Endothelial cell of umbilical vein (primary cell): ENCODE measurements at regions not wholly inside any gene's neighbourhood (a gene's known extent, or its start where the extent isn't known, plus 50 kb on each side); places are given as distances from the start of the nearest gene placed in this dataset.

Experiments
- BruUV-seq: library from RNA; stranded (reverse); fragments of 400-500 nt; replicated peaks from 2 replicates; lab custom pipeline; 2021; lab: Mats Ljungman, UMichigan
- CTCF ChIA-PET: fragments of 300-600, 350-600 bp; sonication (Branson Sonifier 250); formaldehyde crosslinking; loops from one replicate; lab custom pipeline; 2021; ENCODE audit warnings: antibody characterized with exemption, inconsistent platforms; lab: Charles Lee
- POLR2A ChIA-PET: fragments of 300-600, 350-600 bp; sonication (Branson Sonifier 250); formaldehyde crosslinking; loops from one replicate; lab custom pipeline; 2021; ENCODE audit warnings: antibody characterized with exemption, inconsistent platforms; lab: Charles Lee
- DNase-seq: peaks from one replicate; pipeline ENCODE4 v3.0.0-alpha.2; 2011; ENCODE audit warnings: low read depth, low spot score
- FAIRE-seq: peaks from 2 replicates; lab custom pipeline; 2011; peaks lifted over from hg19 to GRCh38; lab: Jason Lieb, UNC
- H2AFZ ChIP-seq: 2 replicates; pipeline ENCODE4 v1.6.0; 2012; ENCODE audit warnings: low read depth, low read length, control low read depth, inconsistent platforms
- H3K27ac ChIP-seq: 2 replicates; pipeline ENCODE4 v1.5.1; 2011; ENCODE audit warnings: low read depth, mild to moderate bottlenecking, control low read depth, low read length, moderate library complexity; ENCODE audit not compliant: insufficient read depth
- H3K27me3 ChIP-seq, 2 experiments: 2 replicates each; pipeline versions ENCODE4 v1.6.0 to v1.6.1; 2011; ENCODE audit warnings: low read length in 2 of 2, mixed read lengths in 1 of 2; ENCODE audit not compliant: control insufficient read depth in 2 of 2, insufficient read depth in 2 of 2
- H3K36me3 ChIP-seq, 2 experiments: 2 replicates in 1 of 2; 3 replicates in 1 of 2; pipeline ENCODE4 v1.5.1; 2011; ENCODE audit warnings: low read length in 2 of 2, mild to moderate bottlenecking in 1 of 2, moderate library complexity in 1 of 2; ENCODE audit not compliant: control insufficient read depth in 2 of 2, insufficient read depth in 2 of 2; ENCODE audit errors: extremely low read depth in 1 of 2
- H3K4me1 ChIP-seq: 3 replicates; pipeline ENCODE4 v1.5.1; 2011; ENCODE audit warnings: mild to moderate bottlenecking, low read length; ENCODE audit not compliant: control insufficient read depth, insufficient read depth; ENCODE audit errors: extremely low read depth
- H3K4me2 ChIP-seq: 2 replicates; pipeline ENCODE4 v1.6.1; 2011; ENCODE audit warnings: low read length, control low read depth, mixed read lengths; ENCODE audit not compliant: insufficient read depth
- H3K4me3 ChIP-seq, 3 experiments: fragments of 200-600 bp in 1 of 3; sonication (generic), shearing (Covaris generic) in 1 of 3; replicated peaks in 1 of 3; 2 replicates each; pipeline ENCODE4 v1.5.1; 2011 to 2016; ENCODE audit warnings: control low read depth in 3 of 3, low read length in 3 of 3, mild to moderate bottlenecking in 2 of 3, inconsistent platforms in 1 of 3, low read depth in 1 of 3, moderate library complexity in 1 of 3; ENCODE audit not compliant: insufficient read depth in 1 of 3
- H3K79me2 ChIP-seq: 2 replicates; pipeline ENCODE4 v1.6.0; 2012; ENCODE audit warnings: low read length, inconsistent platforms; ENCODE audit not compliant: control insufficient read depth, insufficient read depth
- H3K9ac ChIP-seq: replicated peaks from 2 replicates; pipeline ENCODE3; 2011; ENCODE audit warnings: low read length, control low read depth; ENCODE audit not compliant: insufficient read depth; ENCODE audit errors: extremely low read depth
- H3K9me1 ChIP-seq: replicated peaks from 3 replicates; pipeline ENCODE4 v1.6.0; 2011; ENCODE audit warnings: mild to moderate bottlenecking, low read length; ENCODE audit not compliant: control insufficient read depth, insufficient read depth; ENCODE audit errors: extremely low read depth
- H3K9me3 ChIP-seq: replicated peaks from 2 replicates; pipeline ENCODE4 v1.5.1; 2012; ENCODE audit warnings: low read length, inconsistent platforms; ENCODE audit not compliant: control insufficient read depth, insufficient read depth
- H4K20me1 ChIP-seq: replicated peaks from 2 replicates; pipeline ENCODE3; 2011; ENCODE audit warnings: mild to moderate bottlenecking, low read length; ENCODE audit not compliant: control insufficient read depth, insufficient read depth; ENCODE audit errors: extremely low read depth
- EZH2 ChIP-seq: IDR thresholded peaks from 2 replicates; pipeline ENCODE4 v1.6.1; 2012; ENCODE audit warnings: borderline replicate concordance, low read depth, mild to moderate bottlenecking, moderate library complexity, low read length, inconsistent platforms; ENCODE audit not compliant: severe bottlenecking
- FOS ChIP-seq: IDR thresholded peaks from 2 replicates; pipeline ENCODE4 v1.6.1; 2011; ENCODE audit warnings: mild to moderate bottlenecking, low read length, moderate library complexity, borderline replicate concordance; ENCODE audit not compliant: insufficient read depth
- GATA2 ChIP-seq: IDR thresholded peaks from 2 replicates; pipeline ENCODE4 v1.7.0; 2011; ENCODE audit warnings: low read depth, mild to moderate bottlenecking, moderate library complexity, mixed read lengths, low read length; ENCODE audit not compliant: insufficient read length, insufficient read depth
- JUN ChIP-seq: IDR thresholded peaks from 2 replicates; pipeline ENCODE4 v1.6.1; 2011; ENCODE audit warnings: borderline replicate concordance, low read depth; ENCODE audit not compliant: insufficient read length, insufficient read depth
- MYC ChIP-seq: IDR thresholded peaks from one replicate; pipeline ENCODE4 v1.6.1; 2011; ENCODE audit warnings: mild to moderate bottlenecking, low read depth, low read length
- POLR2A ChIP-seq: IDR thresholded peaks from 2 replicates; pipeline ENCODE4 v1.6.1; 2012; ENCODE audit warnings: low read depth, mild to moderate bottlenecking, control low read depth, low read length
- POLR2AphosphoS5 ChIP-seq: IDR thresholded peaks from 2 replicates; pipeline ENCODE4 v1.6.1; 2012; ENCODE audit warnings: low read depth, mild to moderate bottlenecking, control low read depth, low read length, moderate library complexity; ENCODE audit not compliant: insufficient read depth
- dilution Hi-C: fragments of 300-500 bp; cut with MboI; formaldehyde crosslinking; loops from one replicate; pipeline ENCODE4 v1.15.0; 2019; ENCODE audit warnings: low sequenced_read_pairs; ENCODE audit not compliant: extremely low pct_ligation_motif_present
- intact Hi-C: fragments of 100-400 bp; cut with micrococcal nuclease; formaldehyde crosslinking; loops from one replicate; pipeline ENCODE4 v1.10.0; 2022
- TF ChIP-seq, protein P1 (sequence below), 2 donors: IDR thresholded peaks; 1 replicate in 1 of 2; 2 replicates in 1 of 2; pipeline ENCODE4 v1.5.1; 2011; ENCODE audit warnings: low read length in 2 of 2, mild to moderate bottlenecking in 2 of 2, moderate library complexity in 2 of 2, control low read depth in 1 of 2, inconsistent platforms in 1 of 2, low read depth in 1 of 2; ENCODE audit not compliant: insufficient read depth in 1 of 2; ENCODE audit errors: extremely low read depth in 1 of 2
- TF ChIP-seq, protein P2 (sequence below): IDR thresholded peaks from 2 replicates; pipeline ENCODE4 v1.6.1; 2011; ENCODE audit not compliant: insufficient read depth, insufficient read length

DNA sequence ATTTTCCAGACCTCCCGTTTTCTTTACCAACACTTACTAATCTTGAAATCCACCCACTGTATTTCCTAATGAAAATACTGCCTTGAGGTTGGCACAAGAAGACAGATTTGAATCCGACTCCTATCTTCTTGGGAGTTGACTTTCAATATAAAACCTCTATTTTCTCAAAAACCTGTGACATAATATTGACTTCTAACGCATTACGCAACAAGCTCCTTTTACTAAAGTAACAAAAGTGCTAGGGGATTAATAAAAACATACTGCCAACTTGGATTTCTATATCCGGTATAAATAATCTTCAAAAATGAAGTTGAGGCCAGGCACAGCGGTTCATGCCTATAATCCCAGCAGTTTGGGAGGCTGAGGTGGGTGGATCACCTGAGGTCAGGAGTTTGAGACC is 382.0 kb downstream of the PREX1 start:
- no peak overlapping the region for H3K27ac ChIP-seq
- no peaks in the 10 kb centered on the region for H3K9me1 ChIP-seq
- no peaks in the 10 kb centered on the region for H3K9me3 ChIP-seq
- H3K4me3 ChIP-seq: no peak overlapping the region
- dilution Hi-C loops (no loop called here), intact Hi-C loops (no loop called here)
- ChIA-PET CTCF (no interaction called here), POLR2A (no interaction called here)
- H3K27me3 ChIP-seq: no peaks in the 10 kb centered on the region
- BruUV-seq: no TSS peak
- no peak overlapping the region for H3K9ac ChIP-seq
- H3K36me3 ChIP-seq: no peaks in the 10 kb centered on the region
- H3K4me1 ChIP-seq: no peaks in the 10 kb centered on the region
- H2AFZ ChIP-seq: no peak overlapping the region
- no peak overlapping the region for H3K4me2 ChIP-seq
- TF ChIP-seq JUN: no peak
- no peak for TF ChIP-seq GATA2
- TF ChIP-seq EZH2: no peak
- TF ChIP-seq FOS: no peak
- TF ChIP-seq, protein P1, sequence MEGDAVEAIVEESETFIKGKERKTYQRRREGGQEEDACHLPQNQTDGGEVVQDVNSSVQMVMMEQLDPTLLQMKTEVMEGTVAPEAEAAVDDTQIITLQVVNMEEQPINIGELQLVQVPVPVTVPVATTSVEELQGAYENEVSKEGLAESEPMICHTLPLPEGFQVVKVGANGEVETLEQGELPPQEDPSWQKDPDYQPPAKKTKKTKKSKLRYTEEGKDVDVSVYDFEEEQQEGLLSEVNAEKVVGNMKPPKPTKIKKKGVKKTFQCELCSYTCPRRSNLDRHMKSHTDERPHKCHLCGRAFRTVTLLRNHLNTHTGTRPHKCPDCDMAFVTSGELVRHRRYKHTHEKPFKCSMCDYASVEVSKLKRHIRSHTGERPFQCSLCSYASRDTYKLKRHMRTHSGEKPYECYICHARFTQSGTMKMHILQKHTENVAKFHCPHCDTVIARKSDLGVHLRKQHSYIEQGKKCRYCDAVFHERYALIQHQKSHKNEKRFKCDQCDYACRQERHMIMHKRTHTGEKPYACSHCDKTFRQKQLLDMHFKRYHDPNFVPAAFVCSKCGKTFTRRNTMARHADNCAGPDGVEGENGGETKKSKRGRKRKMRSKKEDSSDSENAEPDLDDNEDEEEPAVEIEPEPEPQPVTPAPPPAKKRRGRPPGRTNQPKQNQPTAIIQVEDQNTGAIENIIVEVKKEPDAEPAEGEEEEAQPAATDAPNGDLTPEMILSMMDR (IDR thresholded peaks at IDR 0.05; ENCODE audit: extremely low read depth in 1 of 2, insufficient read depth in 1 of 2, low read depth in 1 of 2, low read length in 2 of 2): no peak
- no peak for TF ChIP-seq MYC
- TF ChIP-seq, protein P2, sequence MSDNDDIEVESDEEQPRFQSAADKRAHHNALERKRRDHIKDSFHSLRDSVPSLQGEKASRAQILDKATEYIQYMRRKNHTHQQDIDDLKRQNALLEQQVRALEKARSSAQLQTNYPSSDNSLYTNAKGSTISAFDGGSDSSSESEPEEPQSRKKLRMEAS: no peak
- TF ChIP-seq POLR2A: no peak
- TF ChIP-seq POLR2AphosphoS5: no peak
- H4K20me1 ChIP-seq: no peaks in the 10 kb centered on the region
- FAIRE-seq (no peak), DNase-seq (no peak)
- H3K79me2 ChIP-seq: no peaks in the 10 kb centered on the region
